ENCODE measurements at regions not wholly inside any gene's neighbourhood (a gene's known extent, or its start where the extent isn't known, plus 50 kb on each side); places are given as distances from the start of the nearest gene placed in this dataset.

- H3K79me2 ChIP-seq (ENCODE audit: control insufficient read depth, insufficient read depth, low read length): no peaks in the 10 kb centered on the region
- H3K9me3 ChIP-seq (ENCODE audit: control insufficient read depth, low read depth, low read length): no peaks in the 10 kb centered on the region
- FAIRE-seq (no peak), DNase-seq (ENCODE audit: low read depth, low spot score) (no peak)
- H3K9ac ChIP-seq (ENCODE audit: control insufficient read depth, extremely low read depth, insufficient read depth, low read length): no peak overlapping the region
- no peaks in the 10 kb centered on the region for H3K27me3 ChIP-seq (ENCODE audit: control insufficient read depth, extremely low read depth, insufficient read depth, low read length)
- H3K9me1 ChIP-seq (ENCODE audit: control insufficient read depth, extremely low read depth, insufficient read depth, low read length): no peaks in the 10 kb centered on the region
- no peak overlapping the region for H3K4me2 ChIP-seq (ENCODE audit: control insufficient read depth, extremely low read depth, insufficient read depth, low read depth, low read length)
- H3K4me3 ChIP-seq (ENCODE audit: control insufficient read depth in 2 of 3, extremely low read depth in 1 of 3, insufficient read depth in 2 of 3, low read depth in 1 of 3, low read length in 3 of 3): no peak overlapping the region
- dilution Hi-C loops (cut with MboI; ENCODE audit: extremely low pct_ligation_motif_present, low sequenced_read_pairs): no loop called here
- H3K4me1 ChIP-seq (ENCODE audit: control insufficient read depth, extremely low read depth, insufficient read depth, low read length): no peaks in the 10 kb centered on the region
- H2AFZ ChIP-seq (ENCODE audit: control insufficient read depth, low read length): no peak overlapping the region
- TF ChIP-seq EZH2 (IDR thresholded peaks at IDR 0.05; ENCODE audit: low read length) (no peak), CTCF (optimal IDR thresholded peaks at IDR 0.05 in 1 of 3, IDR thresholded peaks at IDR 0.05 in 1 of 3, conservative IDR thresholded peaks at IDR 0.05 in 1 of 3; ENCODE audit: extremely low read depth in 1 of 3, insufficient read depth in 2 of 3, low read length in 3 of 3) (no peak)
- H3K27ac ChIP-seq (ENCODE audit: control insufficient read depth, insufficient read depth, low read length): no peak overlapping the region
- no peaks in the 10 kb centered on the region for H4K20me1 ChIP-seq (ENCODE audit: control insufficient read depth, extremely low read depth, insufficient read depth, low read length)
- H3K36me3 ChIP-seq (ENCODE audit: control insufficient read depth in 2 of 2, extremely low read depth in 1 of 2, insufficient read depth in 2 of 2, low read length in 2 of 2): no peaks in the 10 kb centered on the region
These were observed 896.8 kb downstream of the EPHA7 start for GRCh38 chr6:92522589-92522988.

GRCh38 chr6:92521553-92521952 lies 897.8 kb downstream of the EPHA7 start:
- FAIRE-seq (no peak), DNase-seq (ENCODE audit: low read depth, low spot score) (no peak)
- no peaks in the 10 kb centered on the region for H3K79me2 ChIP-seq (ENCODE audit: control insufficient read depth, insufficient read depth, low read length)
- dilution Hi-C loops (cut with MboI; ENCODE audit: extremely low pct_ligation_motif_present, low sequenced_read_pairs): no loop called here
- TF ChIP-seq CTCF (optimal IDR thresholded peaks at IDR 0.05 in 1 of 3, IDR thresholded peaks at IDR 0.05 in 1 of 3, conservative IDR thresholded peaks at IDR 0.05 in 1 of 3; ENCODE audit: extremely low read depth in 1 of 3, insufficient read depth in 2 of 3, low read length in 3 of 3): no peak
- TF ChIP-seq EZH2 (IDR thresholded peaks at IDR 0.05; ENCODE audit: low read length): no peak
- H3K27ac ChIP-seq (ENCODE audit: control insufficient read depth, insufficient read depth, low read length): no peak overlapping the region
- no peaks in the 10 kb centered on the region for H3K36me3 ChIP-seq (ENCODE audit: control insufficient read depth in 2 of 2, extremely low read depth in 1 of 2, insufficient read depth in 2 of 2, low read length in 2 of 2)
- H3K9ac ChIP-seq (ENCODE audit: control insufficient read depth, extremely low read depth, insufficient read depth, low read length): no peak overlapping the region
- H3K9me1 ChIP-seq (ENCODE audit: control insufficient read depth, extremely low read depth, insufficient read depth, low read length): no peaks in the 10 kb centered on the region
- H3K27me3 ChIP-seq (ENCODE audit: control insufficient read depth, extremely low read depth, insufficient read depth, low read length): no peaks in the 10 kb centered on the region
- no peak overlapping the region for H3K4me3 ChIP-seq (ENCODE audit: control insufficient read depth in 2 of 3, extremely low read depth in 1 of 3, insufficient read depth in 2 of 3, low read depth in 1 of 3, low read length in 3 of 3)
- H3K4me2 ChIP-seq (ENCODE audit: control insufficient read depth, extremely low read depth, insufficient read depth, low read depth, low read length): no peak overlapping the region
- H2AFZ ChIP-seq (ENCODE audit: control insufficient read depth, low read length): no peak overlapping the region
- H4K20me1 ChIP-seq (ENCODE audit: control insufficient read depth, extremely low read depth, insufficient read depth, low read length): no peaks in the 10 kb centered on the region
- no peaks in the 10 kb centered on the region for H3K9me3 ChIP-seq (ENCODE audit: control insufficient read depth, low read depth, low read length)
- H3K4me1 ChIP-seq (ENCODE audit: control insufficient read depth, extremely low read depth, insufficient read depth, low read length): no peaks in the 10 kb centered on the region

All from keratinocyte (primary cell).